ENCODE measurements at regions not wholly inside any gene's neighbourhood (a gene's known extent, or its start where the extent isn't known, plus 50 kb on each side); places are given as distances from the start of the nearest gene placed in this dataset.

DNA sequence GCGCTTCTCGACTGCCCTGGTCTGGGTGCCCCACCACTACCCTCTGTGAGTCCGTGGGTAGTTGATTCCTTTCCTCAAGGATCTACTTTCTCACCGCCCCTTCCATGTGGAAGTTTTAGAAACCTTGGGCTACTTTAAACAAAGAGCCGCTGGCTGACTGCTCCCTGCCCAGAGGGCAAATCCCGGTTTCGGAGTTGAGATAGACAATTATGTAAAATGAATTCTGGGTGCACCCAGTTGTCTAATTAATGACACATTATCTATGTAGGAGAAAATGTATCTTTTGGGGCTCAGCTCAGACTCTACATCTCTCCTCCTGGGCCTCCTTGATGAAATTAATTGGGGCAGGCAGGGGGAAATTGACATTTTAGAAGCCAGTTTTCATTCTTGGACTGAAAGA lies 305.4 kb downstream of the UQCRFS1 start:
- Histone ChIP-seq H3K4me1 (ENCODE audit: insufficient read depth, low read length) (no peaks in the 10 kb centered on the region), H3K56ac (ENCODE audit: insufficient read length, low read depth, low read length) (no peak overlapping the region), H2AK5ac (ENCODE audit: insufficient read length, low read length) (no peak overlapping the region), H3K4ac (ENCODE audit: low read depth, low read length) (no peak overlapping the region), H3K79me1 (ENCODE audit: insufficient read depth, low read depth, low read length, poor library complexity, severe bottlenecking) (no peaks in the 10 kb centered on the region), H2BK120ac (ENCODE audit: low read depth, low read length, poor library complexity, severe bottlenecking) (no peak overlapping the region), H3K79me2 (ENCODE audit: insufficient read depth, low read length) (no peaks in the 10 kb centered on the region), H2BK15ac (ENCODE audit: low read depth, low read length) (no peak overlapping the region), H3K27me3 (ENCODE audit: insufficient read depth, low read length) (no peaks in the 10 kb centered on the region), H3K9ac (ENCODE audit: extremely low read depth, insufficient read length, low read length) (no peak overlapping the region), H4K20me1 (ENCODE audit: control insufficient read depth, insufficient read depth, insufficient read length) (no peaks in the 10 kb centered on the region), H3K23me2 (ENCODE audit: insufficient read length, low read depth, low read length, poor library complexity, severe bottlenecking) (no peaks in the 10 kb centered on the region), H3K18ac (ENCODE audit: insufficient read length, low read depth, low read length) (no peak overlapping the region), H2BK20ac (ENCODE audit: low read depth, low read length, poor library complexity, severe bottlenecking) (no peak overlapping the region), H3K23ac (ENCODE audit: insufficient read length, low read depth, low read length) (no peak overlapping the region), H3K9me3 (ENCODE audit: control insufficient read depth, low read depth, low read length) (no peaks in the 10 kb centered on the region), H2BK5ac (ENCODE audit: insufficient read length, low read length) (no peak overlapping the region), H3K4me2 (ENCODE audit: insufficient read depth, insufficient read length, low read length) (no peak overlapping the region), H4K8ac (replicated peaks; ENCODE audit: insufficient read length, low read depth, low read length) (no peak overlapping the region), H2AFZ (ENCODE audit: low read length) (no peak overlapping the region), H3K27ac (ENCODE audit: insufficient read length, low read depth, low read length) (no peak overlapping the region), H2BK12ac (ENCODE audit: insufficient read length, low read depth, low read length) (no peak overlapping the region), H3K14ac (ENCODE audit: insufficient read depth, low read length) (0 out of 2 replicates have a peak overlapping the region, but pooled peaks have one; percentile 56), H4K5ac (ENCODE audit: insufficient read length, low read depth, low read length) (no peak overlapping the region), H3T11ph (ENCODE audit: low read length) (no peak overlapping the region), H4K91ac (ENCODE audit: insufficient read length, low read depth, low read length) (no peak overlapping the region)
- Mint-ChIP-seq H3K4me1 (peaks cover 0 to 8% of the 10 kb centered on the region in 2 experiments; a peak in 1 of 4 replicates), H3K9me3 (peaks cover 2% of the 10 kb centered on the region in 2 experiments; a peak in 1 of 5 replicates), H3K27ac (no peak overlapping the region), H3K27me3 (ENCODE audit: low read depth) (peaks cover 7% of the 10 kb centered on the region), H3K36me3 (ENCODE audit: insufficient read depth in 1 of 3, low read depth in 3 of 3) (no peaks in the 10 kb centered on the region; a peak in 1 of 7 replicates), H3K4me3 (no peak overlapping the region)
- no peak for DNase-seq
- no peak for TF ChIP-seq CTCF (conservative IDR thresholded peaks at IDR 0.05)
- no CpG with 5 or more reads among the region's 7 CpGs for WGBS (ENCODE audit: extremely low coverage, insufficient read length, low lambda C conversion rate)
